ENCODE measurements at regions not wholly inside any gene's neighbourhood (a gene's known extent, or its start where the extent isn't known, plus 50 kb on each side); places are given as distances from the start of the nearest gene placed in this dataset.
"Not testable (repeated sequence)": the region's sequence is repeated elsewhere in the genome, so short reads cannot be mapped to it uniquely, and the experiment has no call there.

- DNase-seq (ENCODE audit: low spot score) = no peak
These were observed 208.0 kb upstream of the EXOC2 start for GRCh38 chr6:900716-901605.

- no peak for DNase-seq (ENCODE audit: low spot score)
These were observed 204.7 kb upstream of the EXOC2 start for GRCh38 chr6:897528-898207.

- peak; percentile 5 for DNase-seq (ENCODE audit: low spot score)
These were observed 201.3 kb upstream of the EXOC2 start for GRCh38 chr6:894274-894673.

GRCh38 chr6:890995-891394 is 198.1 kb upstream of the EXOC2 start:
- no peak for DNase-seq (ENCODE audit: low spot score)

GRCh38 chr6:890201-890600 is 197.3 kb upstream of the EXOC2 start:
- no peak for DNase-seq (ENCODE audit: low spot score)

- DNase-seq (ENCODE audit: low spot score) = no peak
These were observed 194.8 kb upstream of the EXOC2 start for GRCh38 chr6:887583-888235.

- DNase-seq (ENCODE audit: low spot score) = not testable (repeated sequence)
These were observed 193.2 kb upstream of the EXOC2 start for GRCh38 chr6:886116-886515.

- no peak for DNase-seq (ENCODE audit: low spot score)
These were observed 192.2 kb upstream of the EXOC2 start for GRCh38 chr6:885051-885590.

- no peak for DNase-seq (ENCODE audit: low spot score)
These were observed 191.6 kb upstream of the EXOC2 start for GRCh38 chr6:884570-884969.

GRCh38 chr6:882084-882598 is 189.2 kb upstream of the EXOC2 start:
- no peak for DNase-seq (ENCODE audit: low spot score)

GRCh38 chr6:878179-878578 is 185.2 kb upstream of the EXOC2 start:
- DNase-seq (ENCODE audit: low spot score) = no peak

- DNase-seq (ENCODE audit: low spot score) = no peak
These were observed 182.1 kb upstream of the EXOC2 start for GRCh38 chr6:875012-875411.

- no peak for DNase-seq (ENCODE audit: low spot score)
These were observed 179.7 kb upstream of the EXOC2 start for GRCh38 chr6:872570-873125.

GRCh38 chr6:871503-871902 is 178.6 kb upstream of the EXOC2 start:
- DNase-seq (ENCODE audit: low spot score) = no peak

GRCh38 chr6:870096-870495 is 177.2 kb upstream of the EXOC2 start:
- no peak for DNase-seq (ENCODE audit: low spot score)

GRCh38 chr6:868201-868600 is 175.3 kb upstream of the EXOC2 start:
- DNase-seq (ENCODE audit: low spot score) = no peak

- no peak for DNase-seq (ENCODE audit: low spot score)
These were observed 174.4 kb upstream of the EXOC2 start for GRCh38 chr6:867378-867777.

- DNase-seq (ENCODE audit: low spot score) = no peak
These were observed 173.4 kb upstream of the EXOC2 start for GRCh38 chr6:866316-866715.

GRCh38 chr6:865846-866245 is 172.9 kb upstream of the EXOC2 start:
- no peak for DNase-seq (ENCODE audit: low spot score)

- DNase-seq (ENCODE audit: low spot score) = no peak
These were observed 170.9 kb upstream of the EXOC2 start for GRCh38 chr6:863831-864230.

- not testable (repeated sequence) for DNase-seq (ENCODE audit: low spot score)
These were observed 170.2 kb upstream of the EXOC2 start for GRCh38 chr6:863127-863526.

GRCh38 chr6:859936-860335 is 167.0 kb upstream of the EXOC2 start:
- no peak for DNase-seq (ENCODE audit: low spot score)
